ENCODE measurements at regions not wholly inside any gene's neighbourhood (a gene's known extent, or its start where the extent isn't known, plus 50 kb on each side); places are given as distances from the start of the nearest gene placed in this dataset.

DNA sequence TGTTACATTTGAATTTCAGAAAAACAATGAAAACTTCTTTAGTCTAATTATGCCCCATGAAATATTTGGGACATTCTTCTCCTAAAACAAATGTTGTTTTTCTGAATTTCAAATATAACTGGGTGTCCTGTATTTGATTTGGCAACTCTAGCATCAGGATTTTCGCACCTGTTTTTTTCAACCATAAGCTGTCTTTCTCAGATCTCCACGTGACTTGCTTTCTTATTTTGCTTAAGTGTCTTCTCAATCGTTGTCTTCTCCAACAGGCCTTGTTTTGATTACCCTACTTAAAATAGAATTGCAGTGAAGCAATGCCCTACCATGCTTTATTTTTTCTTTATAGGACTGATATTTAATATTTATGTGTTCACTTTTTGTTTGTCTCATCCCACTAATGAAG is 752.8 kb upstream of the RGS18 start (continued):
- TF ChIP-seq ZNF24 (IDR thresholded peaks at IDR 0.05) (no peak), FOS (IDR thresholded peaks at IDR 0.05; ENCODE audit: borderline replicate concordance, extremely low read depth, insufficient read length) (no peak), FOXK2 (IDR thresholded peaks at IDR 0.05) (no peak)

DNA sequence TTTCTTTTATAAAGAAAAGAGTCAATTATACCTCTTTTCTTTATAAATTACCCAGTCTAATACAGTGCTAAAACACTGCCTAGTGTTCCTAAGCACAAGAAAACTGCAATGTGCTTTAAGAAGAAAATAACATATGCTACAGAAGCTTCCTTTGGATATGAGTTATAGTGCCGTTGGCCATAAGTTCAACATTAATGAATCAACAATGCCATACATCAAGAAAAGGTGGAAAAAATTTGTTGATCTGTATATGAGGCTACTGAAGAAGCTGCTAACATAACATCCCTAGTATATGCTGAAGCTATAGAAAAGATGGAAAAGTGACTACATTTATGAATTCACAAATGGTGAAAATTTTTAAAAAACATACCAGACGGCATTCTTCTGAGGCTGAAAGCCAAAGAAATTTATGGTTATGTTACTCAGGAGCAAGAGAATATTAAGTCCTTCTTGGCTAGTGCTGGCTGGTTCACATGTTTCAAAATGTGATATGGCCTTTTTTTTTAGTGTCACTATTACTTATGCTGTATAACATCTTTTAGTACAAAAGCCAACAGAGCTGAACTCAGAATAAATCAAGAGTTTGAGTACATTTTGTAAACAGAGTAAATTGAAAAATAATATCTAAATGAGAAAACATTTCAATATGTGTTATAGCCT is 743.2 kb upstream of the RGS18 start:
- POLR2A ChIA-PET, result no interaction called here
- H4K20me1 ChIP-seq (ENCODE audit: control insufficient read depth, insufficient read depth), result no peaks in the 10 kb centered on the region
- no peak for ATAC-seq
- in situ Hi-C loops (cut with MboI) (no loop called here), intact Hi-C loops (cut with micrococcal nuclease; ENCODE audit: unreplicated experiment) (no loop called here)
- RAD21 ChIA-PET (ENCODE audit: unreplicated experiment), result no interaction called here
- H3K79me2 ChIP-seq (ENCODE audit: control insufficient read depth, insufficient read depth, low read length), result no peaks in the 10 kb centered on the region
- H3K4me2 ChIP-seq (ENCODE audit: control insufficient read depth, insufficient read depth), result no peak overlapping the region
- DNase-seq (ENCODE audit: low read depth, low spot score), result no peak
- no peak overlapping the region for H3K4me3 ChIP-seq
- no peak overlapping the region for H2AFZ ChIP-seq (ENCODE audit: control insufficient read depth, low read depth, low read length)
- SMC1A ChIA-PET (ENCODE audit: uncharacterized antibody, unreplicated experiment), result no interaction called here
- BruUV-seq (replicated peaks), result no TSS peak
- no peak for TF ChIP-seq RAD21 (IDR thresholded peaks at IDR 0.05; ENCODE audit: insufficient read depth, low read depth, low read length)
- TF ChIP-seq ATF3 (IDR thresholded peaks at IDR 0.05; ENCODE audit: borderline replicate concordance, extremely low read depth, low read depth, low read length), result no peak
- TF ChIP-seq, protein P1, sequence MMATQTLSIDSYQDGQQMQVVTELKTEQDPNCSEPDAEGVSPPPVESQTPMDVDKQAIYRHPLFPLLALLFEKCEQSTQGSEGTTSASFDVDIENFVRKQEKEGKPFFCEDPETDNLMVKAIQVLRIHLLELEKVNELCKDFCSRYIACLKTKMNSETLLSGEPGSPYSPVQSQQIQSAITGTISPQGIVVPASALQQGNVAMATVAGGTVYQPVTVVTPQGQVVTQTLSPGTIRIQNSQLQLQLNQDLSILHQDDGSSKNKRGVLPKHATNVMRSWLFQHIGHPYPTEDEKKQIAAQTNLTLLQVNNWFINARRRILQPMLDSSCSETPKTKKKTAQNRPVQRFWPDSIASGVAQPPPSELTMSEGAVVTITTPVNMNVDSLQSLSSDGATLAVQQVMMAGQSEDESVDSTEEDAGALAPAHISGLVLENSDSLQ (IDR thresholded peaks at IDR 0.05), result no peak
- TF ChIP-seq SUZ12 (IDR thresholded peaks at IDR 0.05; ENCODE audit: unreplicated experiment), result no peak
- TF ChIP-seq RAD51 (IDR thresholded peaks at IDR 0.05), result no peak
- no peak for TF ChIP-seq NR2F1 (conservative IDR thresholded peaks at IDR 0.05)
- H3K9me3 ChIP-seq (replicated peaks; ENCODE audit: control insufficient read depth, insufficient read depth, low read length), result no peaks in the 10 kb centered on the region
- CTCF ChIA-PET, result no interaction called here
- no peaks in the 10 kb centered on the region for H3K27me3 ChIP-seq (replicated peaks in 1 of 2; ENCODE audit: control insufficient read depth in 2 of 2, insufficient read depth in 2 of 2, low read length in 1 of 2)
- 30% methylated on average over 2 of the region's 2 CpGs for WGBS (ENCODE audit: insufficient coverage, insufficient replicate concordance, low lambda C conversion rate, missing lambda C conversion rate)
- no peak overlapping the region for H3K9ac ChIP-seq (ENCODE audit: control insufficient read depth, insufficient read depth, low read length)
- no peak for FAIRE-seq
- no peaks in the 10 kb centered on the region for H3K36me3 ChIP-seq (ENCODE audit: control insufficient read depth in 2 of 2, insufficient read depth in 2 of 2, low read length in 1 of 2)
- no peak overlapping the region for H3K27ac ChIP-seq (ENCODE audit: control insufficient read depth, insufficient read depth)
- H3K4me1 ChIP-seq (ENCODE audit: control insufficient read depth, insufficient read depth, low read length), result no peaks in the 10 kb centered on the region

Measured in GM12878 (cell line).